ENCODE measurements at regions not wholly inside any gene's neighbourhood (a gene's known extent, or its start where the extent isn't known, plus 50 kb on each side); places are given as distances from the start of the nearest gene placed in this dataset.
"Not testable (repeated sequence)": the region's sequence is repeated elsewhere in the genome, so short reads cannot be mapped to it uniquely, and the experiment has no call there.

DNA sequence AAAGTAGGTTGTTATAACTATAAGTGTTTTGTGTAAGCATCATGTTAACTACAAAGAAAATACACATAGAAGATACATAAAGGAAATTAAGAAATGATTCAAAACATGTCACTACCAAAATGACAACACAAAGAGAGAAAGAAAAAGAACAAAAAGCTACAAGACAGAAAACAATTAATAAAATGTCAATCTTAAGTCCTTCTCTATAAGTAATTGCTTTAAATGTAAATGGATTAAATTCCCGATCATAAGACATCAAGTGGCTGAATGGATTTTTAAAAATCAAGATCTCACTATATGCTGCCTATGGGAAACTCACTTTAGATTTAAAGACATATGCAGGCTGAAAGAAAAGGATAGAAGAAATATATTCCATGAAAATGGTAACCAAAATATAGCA, 232.3 kb upstream of the NFIA start:
- Histone ChIP-seq H3K9me3 (no peaks in the 10 kb centered on the region), H3K4me3 (no peak overlapping the region), H3K27ac (no peak overlapping the region), H3K4me1 (no peaks in the 10 kb centered on the region), H3K36me3 (no peaks in the 10 kb centered on the region), H3K27me3 (no peaks in the 10 kb centered on the region)
- intact Hi-C loops (cut with DNase I) = no loop called here
- ATAC-seq = no peak
- TF ChIP-seq, protein P1, sequence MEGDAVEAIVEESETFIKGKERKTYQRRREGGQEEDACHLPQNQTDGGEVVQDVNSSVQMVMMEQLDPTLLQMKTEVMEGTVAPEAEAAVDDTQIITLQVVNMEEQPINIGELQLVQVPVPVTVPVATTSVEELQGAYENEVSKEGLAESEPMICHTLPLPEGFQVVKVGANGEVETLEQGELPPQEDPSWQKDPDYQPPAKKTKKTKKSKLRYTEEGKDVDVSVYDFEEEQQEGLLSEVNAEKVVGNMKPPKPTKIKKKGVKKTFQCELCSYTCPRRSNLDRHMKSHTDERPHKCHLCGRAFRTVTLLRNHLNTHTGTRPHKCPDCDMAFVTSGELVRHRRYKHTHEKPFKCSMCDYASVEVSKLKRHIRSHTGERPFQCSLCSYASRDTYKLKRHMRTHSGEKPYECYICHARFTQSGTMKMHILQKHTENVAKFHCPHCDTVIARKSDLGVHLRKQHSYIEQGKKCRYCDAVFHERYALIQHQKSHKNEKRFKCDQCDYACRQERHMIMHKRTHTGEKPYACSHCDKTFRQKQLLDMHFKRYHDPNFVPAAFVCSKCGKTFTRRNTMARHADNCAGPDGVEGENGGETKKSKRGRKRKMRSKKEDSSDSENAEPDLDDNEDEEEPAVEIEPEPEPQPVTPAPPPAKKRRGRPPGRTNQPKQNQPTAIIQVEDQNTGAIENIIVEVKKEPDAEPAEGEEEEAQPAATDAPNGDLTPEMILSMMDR (IDR thresholded peaks at IDR 0.05) = no peak
- no peak for DNase-seq

DNA sequence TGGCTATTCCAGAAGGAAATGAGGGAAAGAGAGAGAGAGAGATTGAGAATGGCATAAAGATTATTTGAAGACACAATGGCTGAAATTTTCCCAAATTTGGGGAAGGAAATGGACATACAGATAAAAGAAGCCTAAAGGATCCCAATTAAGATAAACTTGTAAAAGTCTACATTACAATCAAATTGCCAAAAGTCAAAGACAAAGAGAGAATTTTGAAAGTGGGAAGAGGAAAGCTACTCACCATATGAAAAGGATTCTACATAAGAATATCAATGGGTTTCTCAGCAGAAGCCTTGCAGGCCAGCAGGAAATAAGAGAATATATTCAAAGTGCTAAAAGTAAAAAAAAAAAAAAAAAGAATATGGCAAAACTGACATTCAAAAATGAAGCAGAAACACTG, 233.0 kb upstream of the NFIA start:
- Histone ChIP-seq H3K4me1 (no peaks in the 10 kb centered on the region), H3K27me3 (no peaks in the 10 kb centered on the region), H3K9me3 (no peaks in the 10 kb centered on the region), H3K4me3 (no peak overlapping the region), H3K36me3 (no peaks in the 10 kb centered on the region), H3K27ac (no peak overlapping the region)
- TF ChIP-seq, protein P1 (IDR thresholded peaks at IDR 0.05) = no peak
- intact Hi-C loops (cut with DNase I) = no loop called here
- DNase-seq (no peak), ATAC-seq (no peak)

GRCh38 chr1:60848583-60849188, 233.7 kb upstream of the NFIA start:
- DNase-seq (no peak), ATAC-seq (peak; percentile 38)
- Histone ChIP-seq H3K27ac (no peak overlapping the region), H3K27me3 (no peaks in the 10 kb centered on the region), H3K4me1 (no peaks in the 10 kb centered on the region), H3K9me3 (peaks cover 0 to 4% of the 10 kb centered on the region in 2 donors), H3K36me3 (no peaks in the 10 kb centered on the region), H3K4me3 (no peak overlapping the region)
- intact Hi-C loops (cut with DNase I) = no loop called here
- TF ChIP-seq, protein P1 (IDR thresholded peaks at IDR 0.05) = peak; percentile 30 to 32

GRCh38 chr1:60847855-60848582, 234.3 kb upstream of the NFIA start:
- Histone ChIP-seq H3K4me1 (no peaks in the 10 kb centered on the region), H3K4me3 (no peak overlapping the region), H3K36me3 (no peaks in the 10 kb centered on the region), H3K27me3 (no peaks in the 10 kb centered on the region), H3K27ac (no peak overlapping the region), H3K9me3 (peaks cover 0 to 4% of the 10 kb centered on the region in 2 donors)
- intact Hi-C loops (cut with DNase I) = no loop called here
- TF ChIP-seq, protein P1 (IDR thresholded peaks at IDR 0.05) = no peak
- no peak for DNase-seq
- no peak for ATAC-seq

GRCh38 chr1:60847391-60847790, 235.0 kb upstream of the NFIA start:
- Histone ChIP-seq H3K27ac (no peak overlapping the region), H3K27me3 (no peaks in the 10 kb centered on the region), H3K36me3 (no peaks in the 10 kb centered on the region), H3K4me3 (no peak overlapping the region), H3K4me1 (no peaks in the 10 kb centered on the region), H3K9me3 (peaks cover 0 to 4% of the 10 kb centered on the region in 2 donors)
- TF ChIP-seq, protein P1 (IDR thresholded peaks at IDR 0.05) = no peak
- intact Hi-C loops (cut with DNase I) = no loop called here
- no peak for DNase-seq
- no peak for ATAC-seq

DNA sequence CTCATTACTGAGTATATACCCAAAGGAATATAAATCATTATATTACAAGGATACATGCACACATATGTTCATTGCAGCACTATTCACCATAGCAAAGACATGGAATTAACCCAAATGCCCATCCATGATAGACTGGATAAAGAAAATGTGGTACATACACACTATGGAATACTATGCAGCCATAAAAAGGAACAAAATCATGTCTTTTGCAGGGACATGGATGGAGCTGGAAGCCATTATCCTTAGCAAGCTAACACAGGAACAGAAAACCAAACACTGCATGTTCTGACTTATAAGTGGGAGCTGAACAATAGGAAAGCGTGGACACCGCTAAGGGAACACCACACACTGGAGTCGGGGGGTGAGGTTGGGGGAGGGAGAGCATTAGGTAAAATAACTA, 236.7 kb upstream of the NFIA start:
- H3K4me3 ChIP-seq; DNase-seq; H3K36me3 ChIP-seq; H3K4me1 ChIP-seq; intact Hi-C loops (cut with DNase I); H3K27ac ChIP-seq; H3K27me3 ChIP-seq; ATAC-seq; H3K9me3 ChIP-seq: not testable (repeated sequence)

Measured in left lung (tissue), 4 donors.